CD4-positive, alpha-beta T cell treated with Interleukin-4 for 1 hour (primary cell): ENCODE measurements at regions not wholly inside any gene's neighbourhood (a gene's known extent, or its start where the extent isn't known, plus 50 kb on each side); places are given as distances from the start of the nearest gene placed in this dataset.
"Not testable (repeated sequence)": the region's sequence is repeated elsewhere in the genome, so short reads cannot be mapped to it uniquely, and the experiment has no call there.

Experiments used
- DNase-seq, 2 donors: peaks; one replicate each; pipeline ENCODE4 v3.0.0-alpha.2; 2020 to 2022

DNA sequence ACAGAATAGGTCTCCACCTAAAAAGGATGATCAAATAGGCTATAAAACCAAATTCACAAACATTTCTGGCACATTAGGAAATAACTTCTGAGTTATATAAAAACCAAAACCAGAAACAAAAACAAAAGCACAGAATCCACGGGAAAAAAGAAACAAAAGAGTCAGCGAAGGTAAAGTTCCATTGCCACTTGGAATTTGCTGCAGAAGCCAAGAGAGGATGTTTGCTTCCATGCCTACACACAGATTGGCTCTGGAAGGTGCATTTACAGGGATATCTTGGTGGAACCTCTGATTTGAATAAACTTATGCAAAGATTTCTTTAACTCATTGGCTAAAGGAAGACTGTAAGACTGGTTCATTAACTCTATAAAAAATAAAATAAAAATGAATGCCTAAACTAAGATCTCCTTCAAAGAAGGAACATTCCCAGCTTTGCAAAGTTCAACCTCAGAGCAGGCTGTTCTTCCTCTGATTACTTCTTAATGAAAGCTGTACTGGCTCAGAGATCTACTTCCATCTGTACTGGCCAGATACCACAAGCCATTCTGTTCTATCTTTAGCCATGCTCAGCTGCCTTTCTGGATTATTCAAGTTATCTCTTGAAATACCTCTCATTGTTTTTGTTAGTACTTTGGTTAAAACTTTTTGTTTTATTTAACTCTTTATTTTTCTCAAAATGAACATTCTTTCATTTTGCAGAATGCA, 537.5 kb upstream of the CCDC54 start:
- no peak for DNase-seq

- no peak for DNase-seq
Observed at GRCh38 chr3:106840319-106840718, 536.9 kb upstream of the CCDC54 start.

- DNase-seq: no peak
Observed at GRCh38 chr3:106842151-106842550, 535.1 kb upstream of the CCDC54 start.

DNA sequence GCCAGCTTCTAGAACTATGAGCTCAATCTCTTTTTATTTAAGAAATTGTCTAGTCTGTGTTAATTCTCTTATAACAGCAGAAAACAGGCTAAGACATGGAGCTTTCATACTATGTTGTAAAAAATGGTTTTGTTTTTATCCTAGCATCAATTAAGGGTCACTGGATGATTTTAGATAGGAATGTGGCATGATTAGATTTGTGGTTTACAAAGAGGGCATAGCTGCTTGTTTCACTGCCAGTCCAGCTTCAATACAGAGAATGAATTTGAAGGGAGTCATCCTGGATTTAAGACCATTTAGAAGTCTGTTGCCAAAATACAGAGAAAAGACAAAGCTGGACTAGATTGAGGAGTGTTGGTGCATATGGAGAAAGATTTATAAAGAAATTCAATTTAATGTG, 532.6 kb upstream of the CCDC54 start:
- DNase-seq: no peak

DNA sequence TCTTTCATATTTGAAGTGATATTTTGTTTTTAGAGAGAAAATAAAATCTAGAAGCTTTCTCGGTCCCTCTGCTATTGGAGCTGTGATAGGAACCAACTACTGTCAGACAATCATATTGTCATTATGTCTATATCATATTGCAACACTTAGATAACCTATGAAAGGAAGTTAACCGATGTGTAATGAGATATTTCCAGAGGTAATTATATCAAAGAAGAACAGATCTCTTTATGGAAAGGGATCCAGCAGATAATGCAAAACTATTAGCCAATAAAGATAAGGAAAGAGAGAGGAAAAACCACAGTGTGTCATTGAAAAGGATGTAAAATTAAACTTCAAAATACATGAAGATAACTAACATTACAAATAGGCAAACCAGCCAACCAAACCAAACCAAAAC, 529.1 kb upstream of the CCDC54 start:
- no peak for DNase-seq

DNA sequence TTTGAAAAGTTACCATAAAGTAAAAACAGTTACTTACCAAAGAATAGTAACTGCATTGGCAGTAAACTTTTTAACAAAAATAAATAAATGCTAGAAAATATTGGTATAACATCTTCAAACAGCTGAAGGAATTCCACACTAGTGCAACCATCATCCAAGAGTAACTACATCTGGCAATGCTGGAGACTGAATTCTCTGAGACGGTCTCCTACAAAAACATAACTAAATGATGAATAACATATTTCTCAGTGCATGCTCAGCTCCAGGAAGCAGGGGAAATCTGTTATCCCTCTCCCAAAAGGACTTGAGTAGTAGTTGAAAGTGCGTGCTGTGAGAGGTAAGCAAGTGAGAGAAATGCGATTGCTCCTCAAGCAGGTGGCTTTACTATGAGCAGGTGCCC, 526.8 kb upstream of the CCDC54 start:
- DNase-seq: no peak

DNA sequence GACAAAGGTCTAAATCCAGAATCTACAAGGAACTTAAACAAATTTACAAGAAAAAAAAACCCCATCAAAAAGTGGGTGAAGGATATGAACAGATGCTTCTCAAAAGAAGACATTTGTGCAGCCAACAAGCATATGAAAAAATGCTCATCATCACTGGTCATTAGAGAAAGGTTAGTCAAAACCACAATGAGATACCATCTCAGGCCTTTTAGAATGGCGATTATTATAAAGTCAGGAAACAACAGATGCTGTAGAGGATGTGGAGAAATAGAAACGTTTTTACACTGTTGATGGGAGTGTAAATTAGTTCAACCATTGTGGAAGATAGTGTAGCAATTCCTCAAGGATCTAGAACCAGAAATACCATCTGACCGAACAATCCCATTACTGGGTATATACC, 518.9 kb upstream of the CCDC54 start:
- not testable (repeated sequence) for DNase-seq

- DNase-seq: no peak
Observed at GRCh38 chr3:106860182-106860581, 517.1 kb upstream of the CCDC54 start.

DNA sequence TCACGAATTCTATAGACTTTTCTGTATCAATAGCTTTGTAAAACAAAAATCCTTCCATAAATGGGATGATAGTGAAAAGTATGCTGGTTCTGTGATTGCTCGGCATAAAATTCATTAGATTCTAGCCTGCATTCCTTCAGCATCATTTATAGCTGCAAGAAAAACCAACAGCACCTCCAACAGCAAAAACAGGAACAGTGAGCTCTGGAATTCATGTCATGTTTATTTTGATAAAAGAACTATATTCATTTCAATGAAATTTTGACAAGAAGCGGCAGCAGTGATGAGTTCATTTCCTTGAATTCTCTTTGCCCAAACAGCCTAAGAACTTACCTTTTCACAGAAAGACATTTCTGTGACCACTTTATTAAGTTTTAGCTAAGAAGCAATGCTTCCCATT, 515.2 kb upstream of the CCDC54 start:
- no peak for DNase-seq

DNA sequence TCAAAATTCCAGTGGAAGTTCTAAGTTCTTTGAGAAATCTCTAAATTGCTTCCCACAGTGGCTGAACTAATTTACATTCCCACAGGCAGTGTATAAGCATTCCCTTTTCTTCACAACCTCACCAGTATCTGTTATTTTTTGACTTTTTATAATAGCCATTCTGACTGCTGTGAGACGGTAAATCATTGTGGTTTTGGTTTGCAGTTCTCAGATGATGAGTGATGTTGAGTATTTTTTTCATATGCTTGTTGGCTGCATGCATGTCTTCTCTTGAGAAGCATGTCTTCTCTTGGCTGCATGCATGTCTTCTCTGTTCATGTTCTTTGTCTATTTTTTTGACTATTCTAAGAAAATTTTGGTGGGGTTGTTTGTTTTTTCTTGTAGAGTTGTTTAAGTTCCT, 499.6 kb upstream of the CCDC54 start:
- DNase-seq: no peak

- DNase-seq: no peak
Observed at GRCh38 chr3:106880206-106880605, 497.0 kb upstream of the CCDC54 start.

DNA sequence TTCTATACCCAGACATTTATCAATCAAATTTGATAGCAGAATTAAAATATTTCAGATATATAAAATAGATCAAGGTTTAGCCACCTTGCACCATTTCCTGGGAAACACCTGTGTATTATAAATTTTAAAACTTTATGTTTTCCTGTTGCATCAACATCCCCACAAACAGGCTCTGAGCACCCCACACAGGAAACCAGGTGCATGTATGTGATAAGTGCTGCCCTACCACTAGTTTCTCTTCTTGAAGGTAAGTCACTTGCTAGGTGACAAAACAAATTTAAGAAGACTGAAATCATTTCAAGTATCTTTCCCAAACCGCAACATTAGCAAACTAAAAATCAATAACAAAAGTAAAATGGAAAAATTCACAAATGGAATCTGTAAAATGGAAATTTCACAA, 496.1 kb upstream of the CCDC54 start:
- no peak for DNase-seq

- no peak for DNase-seq
Observed at GRCh38 chr3:106882297-106882696, 494.9 kb upstream of the CCDC54 start.

- no peak for DNase-seq
Observed at GRCh38 chr3:106906074-106906473, 471.2 kb upstream of the CCDC54 start.

DNA sequence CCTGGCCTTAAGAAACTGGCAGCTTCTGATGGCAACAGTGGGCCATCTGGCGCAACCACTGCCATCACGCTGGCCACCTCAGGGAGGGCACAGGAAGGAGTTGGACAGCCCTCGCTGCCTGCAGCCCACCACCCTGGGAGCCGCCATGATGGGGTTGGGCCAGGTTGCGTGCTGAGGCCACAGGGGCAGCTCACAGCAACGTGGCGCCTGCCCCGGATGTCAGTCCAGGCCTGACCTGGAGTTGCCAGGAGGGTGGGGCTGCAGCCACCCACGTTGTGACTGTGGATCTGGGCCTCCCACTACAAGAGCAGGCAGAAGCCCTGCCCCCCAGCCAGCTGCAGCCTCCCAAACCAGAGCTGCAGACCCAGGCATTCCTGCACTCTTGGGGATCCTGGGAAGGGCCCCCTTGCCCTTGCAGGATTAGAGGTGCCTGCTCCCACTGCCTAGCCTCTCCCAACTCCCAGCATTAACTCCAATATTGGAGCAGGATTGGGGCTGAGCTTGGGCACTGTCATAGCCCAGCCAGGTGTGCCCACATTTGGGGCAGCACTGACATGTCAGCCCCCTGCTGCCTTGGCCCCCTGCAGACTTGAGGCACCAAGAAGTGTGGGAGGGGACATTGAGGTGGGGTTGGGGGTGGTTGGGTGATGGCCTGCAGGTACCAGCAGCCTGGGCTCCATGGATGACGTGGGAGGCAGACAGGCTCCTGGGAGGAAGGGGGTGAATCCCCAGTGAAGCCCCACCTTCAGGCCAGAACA, 468.9 kb upstream of the CCDC54 start:
- no peak for DNase-seq

DNA sequence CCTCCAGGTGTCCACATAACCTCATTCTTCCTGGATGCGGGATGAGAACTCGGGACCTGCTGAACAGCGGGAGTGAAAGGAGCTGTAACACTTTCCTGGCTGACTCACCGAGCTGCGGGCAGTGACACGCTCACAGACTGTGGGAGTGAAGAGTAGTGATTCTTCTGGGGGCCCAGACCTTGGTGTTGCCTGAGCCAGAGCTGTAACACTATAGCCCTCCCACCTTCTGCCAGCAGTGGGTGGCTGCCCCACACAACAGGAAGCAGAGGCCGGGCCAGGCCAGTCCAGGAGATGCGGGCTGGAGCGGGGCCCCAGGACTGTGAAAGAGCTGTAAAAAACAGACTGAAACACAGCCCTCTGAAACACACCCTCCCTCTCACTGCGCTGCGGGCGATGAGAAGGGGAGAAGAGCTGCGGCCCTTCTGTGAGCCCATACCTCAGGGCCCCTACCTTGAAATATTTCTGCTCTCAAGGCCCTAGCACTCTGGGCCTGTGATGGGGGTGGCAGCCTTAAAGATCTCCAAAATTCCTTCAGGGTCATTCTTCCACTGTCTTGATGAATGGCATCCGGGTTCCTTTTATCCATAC, 464.0 kb upstream of the CCDC54 start:
- DNase-seq: no peak

GRCh38 chr3:106913966-106914365, 463.3 kb upstream of the CCDC54 start:
- no peak for DNase-seq

DNA sequence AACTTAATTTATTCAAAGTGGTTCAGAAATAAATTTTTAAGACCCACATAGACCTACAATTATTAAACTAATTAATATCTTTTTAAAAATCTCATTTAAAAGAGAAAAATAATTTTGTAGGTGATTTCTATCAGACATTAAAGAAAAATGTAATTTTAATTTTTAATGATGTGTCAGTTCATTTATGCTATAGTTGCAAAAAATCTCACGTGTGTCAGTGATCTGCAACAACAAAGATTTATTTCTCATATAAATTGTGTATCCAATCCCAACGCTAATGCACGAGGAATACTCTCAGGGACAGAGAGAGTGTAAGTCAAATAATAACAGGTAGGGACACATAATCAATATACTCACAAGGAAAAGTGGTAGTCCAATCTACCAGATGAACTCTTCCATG, 456.6 kb upstream of the CCDC54 start:
- DNase-seq: no peak

DNA sequence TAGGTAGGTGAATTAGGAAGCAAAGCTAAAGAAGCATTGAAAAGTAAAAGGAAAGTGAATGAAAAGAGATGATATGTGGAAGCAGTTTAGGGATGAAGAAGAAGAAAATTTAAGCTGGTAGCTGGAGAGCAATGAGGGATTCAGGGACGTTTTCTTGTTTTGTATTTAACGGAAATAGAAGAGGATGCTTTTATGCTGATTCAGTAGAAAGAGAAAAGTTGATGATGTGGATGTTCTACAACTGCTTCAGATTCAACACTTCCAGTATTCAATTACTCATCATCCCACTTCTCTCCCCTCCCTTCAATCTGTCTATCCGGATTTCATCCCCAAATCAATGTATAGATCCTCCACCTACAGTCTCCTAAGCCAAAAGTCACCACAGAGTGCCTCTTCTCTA, 448.2 kb upstream of the CCDC54 start:
- DNase-seq: no peak

GRCh38 chr3:106930086-106930485, 447.2 kb upstream of the CCDC54 start:
- DNase-seq: no peak

DNA sequence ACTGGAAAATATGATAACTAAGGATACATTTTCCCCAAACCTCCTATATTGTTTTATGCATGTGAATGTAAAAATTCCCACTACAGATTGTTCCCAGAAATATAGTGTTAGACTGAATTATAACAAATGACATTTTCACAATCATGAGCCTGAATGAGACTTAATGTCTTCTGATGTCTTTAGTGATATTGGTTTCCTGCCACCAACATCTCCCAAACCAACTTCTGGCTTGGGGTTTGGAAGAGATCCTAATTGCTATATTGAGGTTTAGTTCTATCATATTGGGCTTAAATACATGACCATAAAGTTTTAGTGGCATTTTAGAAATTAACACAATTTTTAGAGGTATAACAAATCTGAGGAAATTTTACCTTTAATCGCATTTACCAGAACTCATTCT, 445.3 kb upstream of the CCDC54 start:
- no peak for DNase-seq

DNA sequence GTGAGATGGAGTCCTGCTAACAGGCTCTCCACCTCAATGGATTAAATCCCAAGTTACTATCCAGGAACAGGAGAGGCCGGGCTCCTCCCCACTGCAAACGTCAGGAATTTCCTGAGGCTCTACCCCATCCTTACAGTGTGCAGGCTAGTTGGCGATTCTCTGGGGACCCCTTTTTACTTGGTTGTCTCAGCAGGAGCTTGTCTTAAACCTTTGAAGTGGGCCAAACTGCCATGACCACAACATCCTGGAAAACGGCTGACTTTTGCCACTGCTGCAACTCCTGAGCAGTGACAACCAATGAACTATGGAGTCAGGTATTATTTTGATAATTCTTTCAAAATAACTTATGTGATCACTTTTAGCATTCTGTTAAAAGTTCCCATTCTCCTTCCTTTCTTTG, 440.9 kb upstream of the CCDC54 start:
- no peak for DNase-seq

- no peak for DNase-seq
Observed at GRCh38 chr3:106942051-106942450, 435.2 kb upstream of the CCDC54 start.

DNA sequence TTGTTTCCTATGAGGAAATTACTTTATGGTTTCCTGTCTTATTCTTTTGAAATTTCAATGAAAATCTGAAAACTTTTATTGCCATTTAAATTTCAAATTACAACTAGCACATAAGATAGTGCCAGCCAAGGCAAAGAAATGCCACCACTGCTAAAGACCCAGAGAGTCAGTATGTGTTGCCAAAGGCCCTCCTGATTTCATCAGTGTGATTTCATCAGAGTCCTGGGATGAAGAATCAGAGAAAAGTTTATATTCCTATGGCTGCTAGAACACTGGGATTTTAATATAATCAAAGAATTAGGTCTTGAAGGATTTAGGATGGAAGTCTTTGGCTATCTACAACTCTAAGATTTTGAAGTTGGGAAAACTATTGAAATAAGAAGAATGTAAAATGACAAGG, 434.2 kb upstream of the CCDC54 start:
- DNase-seq: no peak
